H1 (cell line): ENCODE measurements at regions not wholly inside any gene's neighbourhood (a gene's known extent, or its start where the extent isn't known, plus 50 kb on each side); places are given as distances from the start of the nearest gene placed in this dataset.

Experiments used
- CTCF ChIA-PET: fragments of 300-600 bp; sonication (Branson Sonifier 250); formaldehyde crosslinking; loops from one replicate; lab custom pipeline; 2021; ENCODE audit not compliant: partially characterized antibody; lab: Charles Lee
- POLR2A ChIA-PET: fragments of 300-600 bp; sonication (Branson Sonifier 250); formaldehyde crosslinking; loops from one replicate; lab custom pipeline; 2021; ENCODE audit warnings: inconsistent platforms; ENCODE audit not compliant: partially characterized antibody; lab: Charles Lee
- DNase-seq, 2 experiments: peaks; one replicate each; pipeline versions ENCODE4 v3.0.0 to v3.0.0-alpha.2; 2010 to 2022; ENCODE audit warnings: low spot score in 2 of 2, low read depth in 1 of 2, mixed read lengths in 1 of 2
- FAIRE-seq: peaks from 2 replicates; lab custom pipeline; 2011; peaks lifted over from hg19 to GRCh38; lab: Jason Lieb, UNC
- H2AFZ ChIP-seq: 2 replicates; pipeline ENCODE4 v1.8.1; 2012; ENCODE audit warnings: low read length, inconsistent platforms
- H2AK5ac ChIP-seq: 2 replicates; pipeline ENCODE4 v1.6.1; 2013; ENCODE audit warnings: low read depth, low read length
- H2BK120ac ChIP-seq: replicated peaks from 2 replicates; pipeline ENCODE3; 2013; ENCODE audit warnings: low read depth, low read length, inconsistent platforms
- H2BK12ac ChIP-seq: 2 replicates; pipeline ENCODE4 v1.6.1; 2013; ENCODE audit warnings: low read depth, low read length
- H2BK15ac ChIP-seq: 2 replicates; pipeline ENCODE4 v1.6.1; 2013; ENCODE audit warnings: low read length
- H2BK20ac ChIP-seq: 2 replicates; pipeline ENCODE4 v1.6.1; 2013; ENCODE audit warnings: low read length
- H2BK5ac ChIP-seq: 2 replicates; pipeline ENCODE4 v1.6.1; 2013; ENCODE audit warnings: low read depth, low read length
- H3K14ac ChIP-seq: 2 replicates; pipeline ENCODE4 v1.6.1; 2013; ENCODE audit warnings: inconsistent platforms; ENCODE audit not compliant: insufficient read length
- H3K18ac ChIP-seq: 2 replicates; pipeline ENCODE4 v1.6.1; 2013; ENCODE audit warnings: low read length; ENCODE audit errors: extremely low read depth
- H3K23ac ChIP-seq: 2 replicates; pipeline ENCODE4 v1.6.1; 2013; ENCODE audit warnings: inconsistent platforms; ENCODE audit not compliant: insufficient read length
- H3K23me2 ChIP-seq: 2 replicates; pipeline ENCODE4 v1.6.1; 2013; ENCODE audit warnings: low read depth, low read length
- H3K27ac ChIP-seq: 2 replicates; pipeline ENCODE4 v1.6.1; 2011; ENCODE audit warnings: low read depth, low read length, inconsistent platforms
- H3K27me3 ChIP-seq, 4 experiments: replicated peaks in 1 of 4; 1 replicate in 1 of 4; 2 replicates in 3 of 4; pipeline versions ENCODE4 v1.6.1 to v1.8.1; 2011 to 2013; ENCODE audit warnings: low read length in 3 of 4, mild to moderate bottlenecking in 3 of 4, inconsistent platforms in 2 of 4, mixed read lengths in 2 of 4, moderate library complexity in 1 of 4; ENCODE audit not compliant: control insufficient read depth in 3 of 4, insufficient read depth in 3 of 4; ENCODE audit errors: extremely low read depth in 1 of 4
- H3K36me3 ChIP-seq, 4 experiments: 2 replicates each; pipeline versions ENCODE4 v1.6.1 to v1.8.1; 2011 to 2013; ENCODE audit warnings: mild to moderate bottlenecking in 4 of 4, low read length in 3 of 4, moderate library complexity in 2 of 4, control low read depth in 1 of 4, inconsistent platforms in 1 of 4; ENCODE audit not compliant: insufficient read depth in 4 of 4, control insufficient read depth in 2 of 4
- H3K4ac ChIP-seq: replicated peaks from 2 replicates; pipeline ENCODE3; 2013; ENCODE audit warnings: low read length, low read depth, mixed read lengths, inconsistent platforms; ENCODE audit not compliant: insufficient read length
- H3K4me1 ChIP-seq, 4 experiments: replicated peaks in 1 of 4; 1 replicate in 1 of 4; 2 replicates in 3 of 4; pipeline versions ENCODE4 v1.6.1 to v1.8.1; 2011 to 2013; ENCODE audit warnings: low read length in 3 of 4, inconsistent platforms in 2 of 4, mixed read lengths in 1 of 4; ENCODE audit not compliant: insufficient read depth in 4 of 4, control insufficient read depth in 3 of 4
- H3K4me2 ChIP-seq, 2 experiments: 2 replicates each; pipeline versions ENCODE4 v1.6.1 to v1.8.1; 2011 to 2013; ENCODE audit warnings: low read depth in 2 of 2, low read length in 2 of 2, control low read depth in 1 of 2, inconsistent platforms in 1 of 2, mild to moderate bottlenecking in 1 of 2; ENCODE audit not compliant: insufficient read depth in 1 of 2
- H3K4me3 ChIP-seq, 4 experiments: fragments of 200-600, 300-600 bp in 1 of 4; sonication (generic), shearing (Covaris generic), sonication (Bioruptor Twin) in 1 of 4; 2 replicates each; pipeline versions ENCODE4 v1.5.1 to v1.8.1; 2011 to 2016; ENCODE audit warnings: low read length in 4 of 4, low read depth in 3 of 4, control low read depth in 2 of 4, inconsistent platforms in 2 of 4, mild to moderate bottlenecking in 2 of 4, mixed read lengths in 1 of 4, moderate library complexity in 1 of 4; ENCODE audit not compliant: insufficient read depth in 2 of 4; ENCODE audit errors: extremely low read depth in 1 of 4
- H3K56ac ChIP-seq: replicated peaks from 2 replicates; pipeline ENCODE3; 2013; ENCODE audit warnings: low read depth, mild to moderate bottlenecking, mixed read lengths, low read length, inconsistent platforms; ENCODE audit not compliant: insufficient read length
- H3K79me1 ChIP-seq: 2 replicates; pipeline ENCODE4 v1.6.1; 2013; ENCODE audit warnings: low read depth, low read length, control low read depth
- H3K79me2 ChIP-seq, 2 experiments: 2 replicates each; pipeline versions ENCODE4 v1.6.1 to v1.8.1; 2012 to 2013; ENCODE audit warnings: low read length in 2 of 2, mild to moderate bottlenecking in 2 of 2, inconsistent platforms in 1 of 2; ENCODE audit not compliant: insufficient read depth in 2 of 2, control insufficient read depth in 1 of 2
- H3K9ac ChIP-seq, 4 experiments: replicated peaks in 1 of 4; 1 replicate in 1 of 4; 2 replicates in 3 of 4; pipeline versions ENCODE4 v1.6.1 to v1.8.1; 2011 to 2013; ENCODE audit warnings: low read depth in 3 of 4, low read length in 3 of 4, control low read depth in 2 of 4, mild to moderate bottlenecking in 2 of 4, moderate library complexity in 2 of 4, inconsistent platforms in 1 of 4; ENCODE audit errors: extremely low read depth in 1 of 4
- H3K9me3 ChIP-seq, 2 experiments: 2 replicates each; pipeline versions ENCODE4 v1.6.1 to v1.8.1; 2012 to 2013; ENCODE audit warnings: mild to moderate bottlenecking in 2 of 2, moderate library complexity in 2 of 2, control low read depth in 1 of 2, inconsistent platforms in 1 of 2, low read depth in 1 of 2, low read length in 1 of 2, mixed read lengths in 1 of 2; ENCODE audit not compliant: insufficient read depth in 2 of 2
- H4K20me1 ChIP-seq, 2 experiments: replicated peaks in 1 of 2; 2 replicates each; pipeline versions ENCODE3 to v1.8.1; 2011 to 2013; ENCODE audit warnings: inconsistent platforms in 2 of 2, low read length in 2 of 2, mild to moderate bottlenecking in 1 of 2; ENCODE audit not compliant: insufficient read depth in 2 of 2, control insufficient read depth in 1 of 2
- H4K5ac ChIP-seq: 2 replicates; pipeline ENCODE4 v1.6.1; 2013; ENCODE audit warnings: low read length, low read depth, mixed read lengths, inconsistent platforms; ENCODE audit not compliant: insufficient read length
- H4K8ac ChIP-seq: 2 replicates; pipeline ENCODE4 v1.8.0; 2013; ENCODE audit warnings: mild to moderate bottlenecking, moderate library complexity, low read length, inconsistent platforms; ENCODE audit not compliant: insufficient read depth; ENCODE audit errors: extremely low read depth
- H4K91ac ChIP-seq: replicated peaks from 2 replicates; pipeline ENCODE3; 2013; ENCODE audit warnings: low read length, mixed read lengths, inconsistent platforms; ENCODE audit not compliant: insufficient read length
- EGR1 ChIP-seq: IDR thresholded peaks from 2 replicates; pipeline ENCODE4 v1.6.1; 2011; ENCODE audit warnings: low read depth, low read length, borderline replicate concordance
- HDAC2 ChIP-seq, 2 experiments: fragments of 300-600 bp in 1 of 2; sonication (generic) in 1 of 2; IDR thresholded peaks; 2 replicates each; pipeline ENCODE4 v1.6.1; 2011 to 2012; ENCODE audit warnings: low read depth in 2 of 2, low read length in 2 of 2, mild to moderate bottlenecking in 2 of 2, moderate library complexity in 2 of 2, borderline replicate concordance in 1 of 2, inconsistent platforms in 1 of 2
- JUND ChIP-seq: IDR thresholded peaks from 2 replicates; pipeline ENCODE4 v1.6.1; 2011; ENCODE audit warnings: mild to moderate bottlenecking, improper control_type of control experiment, low read length
- SIX5 ChIP-seq: IDR thresholded peaks from 2 replicates; pipeline ENCODE4 v1.6.1; 2011; ENCODE audit warnings: mild to moderate bottlenecking, low read depth, low read length
- WGBS, 2 experiments: shearing (Covaris generic) in 1 of 2; methylation state at CpG; one replicate each; pipeline versions ENCODE4 v1.1.6 to v1.1.7; 2013 to 2015; ENCODE audit warnings: low lambda C conversion rate in 2 of 2, mixed read lengths in 2 of 2, inconsistent platforms in 1 of 2, low coverage in 1 of 2, missing lambda C conversion rate in 1 of 2; ENCODE audit not compliant: insufficient replicate concordance in 2 of 2, insufficient coverage in 1 of 2, insufficient read length in 1 of 2; ENCODE audit errors: extremely low coverage in 1 of 2, missing lambda C conversion rate in 1 of 2; 5-methylcytosine and 5-hydroxymethylcytosine counted together
- TF ChIP-seq, protein P1 (sequence below): IDR thresholded peaks from 2 replicates; pipeline ENCODE4 v1.6.1; 2012; ENCODE audit warnings: inconsistent platforms

GRCh38 chr4:23320931-23321587 lies 568.8 kb downstream of the PPARGC1A start:
- FAIRE-seq, result no peak
- WGBS, 2 experiments, result 77% methylated on average over 1 of the region's 1 CpG; no CpG with 5 or more reads in 1 of the 2 experiments
- TF ChIP-seq HDAC2 (IDR thresholded peaks at IDR 0.05; ENCODE audit: borderline replicate concordance in 1 of 2, low read depth in 2 of 2, low read length in 2 of 2) (no peak), SIX5 (no peak), EGR1 (no peak), JUND (no peak)
- TF ChIP-seq, protein P1, sequence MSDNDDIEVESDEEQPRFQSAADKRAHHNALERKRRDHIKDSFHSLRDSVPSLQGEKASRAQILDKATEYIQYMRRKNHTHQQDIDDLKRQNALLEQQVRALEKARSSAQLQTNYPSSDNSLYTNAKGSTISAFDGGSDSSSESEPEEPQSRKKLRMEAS, result no peak
- Histone ChIP-seq H2AFZ (no peak overlapping the region), H4K20me1 (no peaks in the 10 kb centered on the region), H3K9ac (no peak overlapping the region), H3K56ac (no peak overlapping the region), H3K4me3 (no peak overlapping the region), H3K27me3 (no peaks in the 10 kb centered on the region), H3K9me3 (no peaks in the 10 kb centered on the region), H2BK15ac (no peak overlapping the region), H2BK20ac (no peak overlapping the region), H3K23me2 (no peaks in the 10 kb centered on the region), H2BK5ac (no peak overlapping the region), H3K14ac (no peak overlapping the region), H3K4me1 (0 out of 7 replicates have a peak, but pooled peaks cover 0 to 3% (median 0%) of the 10 kb centered on the region in 4 experiments), H3K36me3 (no peaks in the 10 kb centered on the region), H4K8ac (no peak overlapping the region), H3K27ac (no peak overlapping the region), H3K23ac (no peak overlapping the region), H3K18ac (no peak overlapping the region), H3K79me1 (no peaks in the 10 kb centered on the region), H3K4me2 (no peak overlapping the region), H4K5ac (no peak overlapping the region), H2BK12ac (no peak overlapping the region), H3K79me2 (no peaks in the 10 kb centered on the region), H2AK5ac (no peak overlapping the region), H2BK120ac (no peak overlapping the region), H3K4ac (no peak overlapping the region), H4K91ac (no peak overlapping the region)
- DNase-seq, result no peak
- ChIA-PET POLR2A (interaction anchor here (1.0 kb wide), 1 partner anchor 10 kb away, joined by 3 read pairs; no protein-coding TSS in a partner anchor), CTCF (interaction anchor here (0.6 to 1.3 kb wide), 4 partner anchors 13 to 84 kb away, joined by 3 read pairs; no protein-coding TSS in a partner anchor)
